Panc1 (cell line): ENCODE measurements at regions not wholly inside any gene's neighbourhood (a gene's known extent, or its start where the extent isn't known, plus 50 kb on each side); places are given as distances from the start of the nearest gene placed in this dataset.

Experiments
- ATAC-seq: fragments of 200-7000 bp; cut with Tn5 transposase; 2 replicates; pipeline ENCODE4 v1.9.1; 2020; ENCODE audit warnings: mild to moderate bottlenecking, moderate library complexity
- BruUV-seq: library from RNA; stranded (reverse); fragments of 400-500 nt; replicated peaks from 2 replicates; lab custom pipeline; 2021; lab: Mats Ljungman, UMichigan
- CTCF ChIA-PET: fragments of 300-600 bp; sonication (Branson Sonifier 250); formaldehyde crosslinking; loops from one replicate; lab custom pipeline; 2022; ENCODE audit warnings: antibody characterized with exemption; lab: Charles Lee
- POLR2A ChIA-PET: fragments of 300-600 bp; sonication (Branson Sonifier 250); formaldehyde crosslinking; loops from one replicate; lab custom pipeline; 2022; ENCODE audit warnings: antibody characterized with exemption; lab: Charles Lee
- DNase-seq: peaks from one replicate; pipeline ENCODE4 v3.0.0-alpha.2; 2010; ENCODE audit warnings: low read depth, low spot score
- H3K27ac ChIP-seq: 2 replicates; pipeline ENCODE4 v1.5.1; 2011; ENCODE audit warnings: mild to moderate bottlenecking, low read length, inconsistent platforms
- H3K27me3 ChIP-seq: fragments of 200-500 bp; sonication (Bioruptor generic); 2 replicates; pipeline ENCODE4 v1.6.0; 2014; ENCODE audit warnings: low read length, inconsistent platforms; ENCODE audit not compliant: control insufficient read depth, insufficient read depth
- H3K36me3 ChIP-seq: fragments of 200-500 bp; sonication (Bioruptor generic); 2 replicates; pipeline ENCODE4 v1.5.1; 2014; ENCODE audit warnings: inconsistent platforms, mild to moderate bottlenecking, low read length, moderate library complexity; ENCODE audit not compliant: control insufficient read depth, insufficient read depth
- H3K4me1 ChIP-seq: 2 replicates; pipeline ENCODE4 v1.5.1; 2011; ENCODE audit warnings: inconsistent platforms, mild to moderate bottlenecking, low read length, moderate library complexity; ENCODE audit not compliant: control insufficient read depth, insufficient read depth
- H3K4me3 ChIP-seq, 2 experiments: 2 replicates each; pipeline ENCODE4 v1.5.1; 2011 to 2012; ENCODE audit warnings: low read depth in 2 of 2, low read length in 2 of 2, mild to moderate bottlenecking in 2 of 2, inconsistent platforms in 1 of 2, moderate library complexity in 1 of 2
- H3K9me3 ChIP-seq: fragments of 200-500 bp; sonication (Bioruptor generic); 2 replicates; pipeline ENCODE4 v1.5.1; 2014; ENCODE audit warnings: low read depth, mild to moderate bottlenecking, inconsistent platforms, low read length, moderate library complexity; ENCODE audit not compliant: control insufficient read depth, insufficient read depth
- POLR2AphosphoS5 ChIP-seq: IDR thresholded peaks from 2 replicates; pipeline ENCODE4 v1.6.1; 2012; ENCODE audit warnings: mild to moderate bottlenecking, low read depth, low read length, moderate library complexity
- SIN3A ChIP-seq: IDR thresholded peaks from 2 replicates; pipeline ENCODE4 v1.6.1; 2012; ENCODE audit warnings: low read depth, mild to moderate bottlenecking, low read length, moderate library complexity, borderline replicate concordance; ENCODE audit not compliant: insufficient read depth
- TCF7L2 ChIP-seq: IDR thresholded peaks from 2 replicates; pipeline ENCODE4 v1.6.1; 2011; ENCODE audit warnings: mild to moderate bottlenecking, low read depth, low read length, inconsistent platforms
- in situ Hi-C: cut with HindIII; loops from 2 replicates; pipeline ENCODE4 v1.10.0; 2016; ENCODE audit warnings: low sequenced_read_pairs, low pct_unique_long_range_greater_than_20kb
- intact Hi-C: fragments of 100-400 bp; cut with micrococcal nuclease; formaldehyde crosslinking; loops from one replicate; pipeline ENCODE4 v1.10.0; 2022; ENCODE audit not compliant: unreplicated experiment
- TF ChIP-seq, protein P1 (sequence below), 2 experiments: IDR thresholded peaks; 2 replicates each; pipeline ENCODE4 v1.6.1; 2011 to 2012; ENCODE audit warnings: low read depth in 2 of 2, control low read depth in 1 of 2, low read length in 1 of 2, mild to moderate bottlenecking in 1 of 2, moderate library complexity in 1 of 2; ENCODE audit not compliant: insufficient read depth in 1 of 2
- TF ChIP-seq, protein P2 (sequence below): fragments of 450-650 bp; IDR thresholded peaks from 2 replicates; pipeline ENCODE4 v1.5.1; 2017; ENCODE audit warnings: mild to moderate bottlenecking

DNA sequence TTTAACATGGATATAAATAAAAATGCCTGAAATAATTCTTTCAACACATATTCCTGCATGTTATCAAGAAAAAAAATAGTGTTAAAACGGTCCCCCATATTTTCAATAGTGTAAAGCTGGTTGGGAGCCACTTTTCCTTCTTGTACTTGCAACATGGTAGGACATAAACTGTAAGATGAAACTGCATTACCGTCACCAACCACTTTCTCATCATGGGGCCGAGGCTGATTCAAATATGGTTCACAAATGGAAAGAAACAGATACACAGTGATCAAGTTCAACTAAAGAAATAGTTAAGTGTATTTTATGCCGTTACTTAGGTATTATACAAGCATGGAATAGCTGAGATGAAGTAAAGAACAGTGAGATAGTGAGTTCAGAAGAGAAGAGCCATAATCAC lies 360.7 kb downstream of the ZEB2 start:
- H3K27me3 ChIP-seq: no peaks in the 10 kb centered on the region
- ATAC-seq: no peak
- CTCF ChIA-PET: no interaction called here
- intact Hi-C loops (no loop called here), in situ Hi-C loops (no loop called here)
- no peaks in the 10 kb centered on the region for H3K9me3 ChIP-seq
- TF ChIP-seq, protein P1, sequence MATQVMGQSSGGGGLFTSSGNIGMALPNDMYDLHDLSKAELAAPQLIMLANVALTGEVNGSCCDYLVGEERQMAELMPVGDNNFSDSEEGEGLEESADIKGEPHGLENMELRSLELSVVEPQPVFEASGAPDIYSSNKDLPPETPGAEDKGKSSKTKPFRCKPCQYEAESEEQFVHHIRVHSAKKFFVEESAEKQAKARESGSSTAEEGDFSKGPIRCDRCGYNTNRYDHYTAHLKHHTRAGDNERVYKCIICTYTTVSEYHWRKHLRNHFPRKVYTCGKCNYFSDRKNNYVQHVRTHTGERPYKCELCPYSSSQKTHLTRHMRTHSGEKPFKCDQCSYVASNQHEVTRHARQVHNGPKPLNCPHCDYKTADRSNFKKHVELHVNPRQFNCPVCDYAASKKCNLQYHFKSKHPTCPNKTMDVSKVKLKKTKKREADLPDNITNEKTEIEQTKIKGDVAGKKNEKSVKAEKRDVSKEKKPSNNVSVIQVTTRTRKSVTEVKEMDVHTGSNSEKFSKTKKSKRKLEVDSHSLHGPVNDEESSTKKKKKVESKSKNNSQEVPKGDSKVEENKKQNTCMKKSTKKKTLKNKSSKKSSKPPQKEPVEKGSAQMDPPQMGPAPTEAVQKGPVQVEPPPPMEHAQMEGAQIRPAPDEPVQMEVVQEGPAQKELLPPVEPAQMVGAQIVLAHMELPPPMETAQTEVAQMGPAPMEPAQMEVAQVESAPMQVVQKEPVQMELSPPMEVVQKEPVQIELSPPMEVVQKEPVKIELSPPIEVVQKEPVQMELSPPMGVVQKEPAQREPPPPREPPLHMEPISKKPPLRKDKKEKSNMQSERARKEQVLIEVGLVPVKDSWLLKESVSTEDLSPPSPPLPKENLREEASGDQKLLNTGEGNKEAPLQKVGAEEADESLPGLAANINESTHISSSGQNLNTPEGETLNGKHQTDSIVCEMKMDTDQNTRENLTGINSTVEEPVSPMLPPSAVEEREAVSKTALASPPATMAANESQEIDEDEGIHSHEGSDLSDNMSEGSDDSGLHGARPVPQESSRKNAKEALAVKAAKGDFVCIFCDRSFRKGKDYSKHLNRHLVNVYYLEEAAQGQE (IDR thresholded peaks at IDR 0.05; ENCODE audit: insufficient read depth in 1 of 2, low read depth in 2 of 2, low read length in 1 of 2): no peak
- no peak for TF ChIP-seq SIN3A
- TF ChIP-seq POLR2AphosphoS5: no peak
- TF ChIP-seq, protein P2, sequence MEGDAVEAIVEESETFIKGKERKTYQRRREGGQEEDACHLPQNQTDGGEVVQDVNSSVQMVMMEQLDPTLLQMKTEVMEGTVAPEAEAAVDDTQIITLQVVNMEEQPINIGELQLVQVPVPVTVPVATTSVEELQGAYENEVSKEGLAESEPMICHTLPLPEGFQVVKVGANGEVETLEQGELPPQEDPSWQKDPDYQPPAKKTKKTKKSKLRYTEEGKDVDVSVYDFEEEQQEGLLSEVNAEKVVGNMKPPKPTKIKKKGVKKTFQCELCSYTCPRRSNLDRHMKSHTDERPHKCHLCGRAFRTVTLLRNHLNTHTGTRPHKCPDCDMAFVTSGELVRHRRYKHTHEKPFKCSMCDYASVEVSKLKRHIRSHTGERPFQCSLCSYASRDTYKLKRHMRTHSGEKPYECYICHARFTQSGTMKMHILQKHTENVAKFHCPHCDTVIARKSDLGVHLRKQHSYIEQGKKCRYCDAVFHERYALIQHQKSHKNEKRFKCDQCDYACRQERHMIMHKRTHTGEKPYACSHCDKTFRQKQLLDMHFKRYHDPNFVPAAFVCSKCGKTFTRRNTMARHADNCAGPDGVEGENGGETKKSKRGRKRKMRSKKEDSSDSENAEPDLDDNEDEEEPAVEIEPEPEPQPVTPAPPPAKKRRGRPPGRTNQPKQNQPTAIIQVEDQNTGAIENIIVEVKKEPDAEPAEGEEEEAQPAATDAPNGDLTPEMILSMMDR: no peak
- no peak for TF ChIP-seq TCF7L2
- no peaks in the 10 kb centered on the region for H3K4me1 ChIP-seq
- no peaks in the 10 kb centered on the region for H3K36me3 ChIP-seq
- no peak overlapping the region for H3K27ac ChIP-seq
- no peak overlapping the region for H3K4me3 ChIP-seq
- POLR2A ChIA-PET: no interaction called here
- no TSS peak for BruUV-seq
- no peak for DNase-seq

DNA sequence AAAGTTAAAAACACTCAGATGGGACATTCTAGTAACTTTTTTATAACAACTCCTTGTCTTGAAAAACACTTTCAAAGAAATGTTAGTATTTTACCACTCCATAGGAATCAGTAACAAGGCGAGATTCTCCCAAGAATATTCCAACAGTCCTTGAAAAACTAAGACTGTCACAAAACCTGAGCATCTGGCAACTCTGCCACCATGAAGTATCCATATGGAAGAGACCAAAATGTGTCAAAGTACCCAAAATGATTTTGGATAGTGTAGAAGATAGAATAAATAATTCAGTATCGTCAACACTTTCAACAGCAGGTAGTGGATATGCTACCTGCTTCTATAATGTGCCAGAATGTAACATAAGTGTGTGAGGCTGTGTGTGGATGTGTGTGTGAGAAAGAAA lies 361.8 kb downstream of the ZEB2 start:
- no peaks in the 10 kb centered on the region for H3K9me3 ChIP-seq
- no peak for DNase-seq
- H3K4me1 ChIP-seq: no peaks in the 10 kb centered on the region
- in situ Hi-C loops (no loop called here), intact Hi-C loops (no loop called here)
- no peak for ATAC-seq
- no peaks in the 10 kb centered on the region for H3K36me3 ChIP-seq
- ChIA-PET POLR2A (no interaction called here), CTCF (no interaction called here)
- no peak overlapping the region for H3K4me3 ChIP-seq
- no peak for TF ChIP-seq POLR2AphosphoS5
- TF ChIP-seq, protein P2: no peak
- TF ChIP-seq, protein P1 (IDR thresholded peaks at IDR 0.05; ENCODE audit: insufficient read depth in 1 of 2, low read depth in 2 of 2, low read length in 1 of 2): no peak
- TF ChIP-seq SIN3A: no peak
- TF ChIP-seq TCF7L2: no peak
- no peak overlapping the region for H3K27ac ChIP-seq
- H3K27me3 ChIP-seq: no peaks in the 10 kb centered on the region
- BruUV-seq: no TSS peak
